ENCODE measurements at regions not wholly inside any gene's neighbourhood (a gene's known extent, or its start where the extent isn't known, plus 50 kb on each side); places are given as distances from the start of the nearest gene placed in this dataset.

DNA sequence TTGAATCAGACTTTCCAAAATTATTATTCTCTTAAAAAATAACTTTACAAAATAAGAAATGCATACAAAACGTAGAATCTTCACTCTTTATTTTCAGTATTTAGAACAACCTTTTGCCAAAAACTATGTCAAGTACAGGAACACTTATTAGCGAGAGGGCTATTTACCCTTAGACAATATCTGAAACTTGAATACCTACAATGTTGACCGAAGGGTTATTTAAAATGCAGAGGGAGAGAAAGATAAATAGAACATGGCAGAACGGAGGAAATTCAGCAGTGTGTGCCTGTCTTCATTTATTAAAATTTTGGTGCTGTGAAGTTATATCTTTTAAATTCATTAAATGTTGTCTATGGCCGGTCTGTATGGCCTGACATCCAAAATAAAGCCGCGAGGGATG, 198.8 kb downstream of the EFNB2 start:
- Histone ChIP-seq H3K27me3 (no peaks in the 10 kb centered on the region), H3K27ac (no peak overlapping the region), H3K4me3 (no peak overlapping the region), H3K36me3 (no peaks in the 10 kb centered on the region), H3K9me3 (ENCODE audit: low read depth) (no peaks in the 10 kb centered on the region), H3K4me1 (ENCODE audit: low read depth) (no peaks in the 10 kb centered on the region)
- TF ChIP-seq, protein P1, sequence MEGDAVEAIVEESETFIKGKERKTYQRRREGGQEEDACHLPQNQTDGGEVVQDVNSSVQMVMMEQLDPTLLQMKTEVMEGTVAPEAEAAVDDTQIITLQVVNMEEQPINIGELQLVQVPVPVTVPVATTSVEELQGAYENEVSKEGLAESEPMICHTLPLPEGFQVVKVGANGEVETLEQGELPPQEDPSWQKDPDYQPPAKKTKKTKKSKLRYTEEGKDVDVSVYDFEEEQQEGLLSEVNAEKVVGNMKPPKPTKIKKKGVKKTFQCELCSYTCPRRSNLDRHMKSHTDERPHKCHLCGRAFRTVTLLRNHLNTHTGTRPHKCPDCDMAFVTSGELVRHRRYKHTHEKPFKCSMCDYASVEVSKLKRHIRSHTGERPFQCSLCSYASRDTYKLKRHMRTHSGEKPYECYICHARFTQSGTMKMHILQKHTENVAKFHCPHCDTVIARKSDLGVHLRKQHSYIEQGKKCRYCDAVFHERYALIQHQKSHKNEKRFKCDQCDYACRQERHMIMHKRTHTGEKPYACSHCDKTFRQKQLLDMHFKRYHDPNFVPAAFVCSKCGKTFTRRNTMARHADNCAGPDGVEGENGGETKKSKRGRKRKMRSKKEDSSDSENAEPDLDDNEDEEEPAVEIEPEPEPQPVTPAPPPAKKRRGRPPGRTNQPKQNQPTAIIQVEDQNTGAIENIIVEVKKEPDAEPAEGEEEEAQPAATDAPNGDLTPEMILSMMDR (IDR thresholded peaks at IDR 0.05; ENCODE audit: low read depth, low read length): no peak
- DNase-seq (ENCODE audit: low read depth in 1 of 2, low spot score in 1 of 2): no peak

GRCh38 chr13:106332621-106333020, 202.8 kb downstream of the EFNB2 start:
- Histone ChIP-seq H3K4me1 (ENCODE audit: low read depth) (no peaks in the 10 kb centered on the region), H3K27me3 (no peaks in the 10 kb centered on the region), H3K4me3 (no peak overlapping the region), H3K9me3 (ENCODE audit: low read depth) (no peaks in the 10 kb centered on the region), H3K36me3 (no peaks in the 10 kb centered on the region), H3K27ac (no peak overlapping the region)
- TF ChIP-seq, protein P1 (IDR thresholded peaks at IDR 0.05; ENCODE audit: low read depth, low read length): no peak
- DNase-seq (ENCODE audit: low read depth in 1 of 2, low spot score in 1 of 2): no peak

GRCh38 chr13:106331116-106331515, 204.3 kb downstream of the EFNB2 start:
- TF ChIP-seq, protein P1 (IDR thresholded peaks at IDR 0.05; ENCODE audit: low read depth, low read length): no peak
- Histone ChIP-seq H3K4me1 (ENCODE audit: low read depth) (no peaks in the 10 kb centered on the region), H3K9me3 (ENCODE audit: low read depth) (no peaks in the 10 kb centered on the region), H3K4me3 (no peak overlapping the region), H3K27me3 (no peaks in the 10 kb centered on the region), H3K36me3 (no peaks in the 10 kb centered on the region), H3K27ac (no peak overlapping the region)
- no peak for DNase-seq (ENCODE audit: low read depth in 1 of 2, low spot score in 1 of 2)

DNA sequence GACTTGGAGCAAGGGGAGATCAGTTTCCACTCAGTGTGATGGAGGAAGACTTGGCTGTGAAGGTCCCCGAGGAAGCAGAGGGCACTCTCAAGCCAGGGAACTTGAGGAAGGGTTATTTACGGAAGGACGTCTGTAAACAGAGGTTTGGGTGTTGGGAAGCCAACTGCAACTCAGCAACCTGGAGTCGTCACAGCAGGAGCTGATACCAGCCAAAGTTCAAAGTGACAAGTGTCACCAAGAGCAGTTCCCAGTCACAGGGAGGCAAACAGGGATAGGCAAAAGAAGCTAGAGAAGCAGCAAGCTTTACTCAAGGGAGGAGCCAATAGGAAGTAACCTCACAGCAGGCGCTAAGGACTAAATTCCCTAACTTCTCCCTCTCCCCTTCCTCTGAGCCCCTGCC, 205.5 kb downstream of the EFNB2 start:
- H3K36me3 ChIP-seq: no peaks in the 10 kb centered on the region
- no peak for DNase-seq (ENCODE audit: low read depth in 1 of 2, low spot score in 1 of 2)
- no peak overlapping the region for H3K4me3 ChIP-seq
- TF ChIP-seq, protein P1 (IDR thresholded peaks at IDR 0.05; ENCODE audit: low read depth, low read length): no peak
- no peaks in the 10 kb centered on the region for H3K9me3 ChIP-seq (ENCODE audit: low read depth)
- H3K27ac ChIP-seq: no peak overlapping the region
- no peaks in the 10 kb centered on the region for H3K27me3 ChIP-seq
- H3K4me1 ChIP-seq (ENCODE audit: low read depth): no peaks in the 10 kb centered on the region

DNA sequence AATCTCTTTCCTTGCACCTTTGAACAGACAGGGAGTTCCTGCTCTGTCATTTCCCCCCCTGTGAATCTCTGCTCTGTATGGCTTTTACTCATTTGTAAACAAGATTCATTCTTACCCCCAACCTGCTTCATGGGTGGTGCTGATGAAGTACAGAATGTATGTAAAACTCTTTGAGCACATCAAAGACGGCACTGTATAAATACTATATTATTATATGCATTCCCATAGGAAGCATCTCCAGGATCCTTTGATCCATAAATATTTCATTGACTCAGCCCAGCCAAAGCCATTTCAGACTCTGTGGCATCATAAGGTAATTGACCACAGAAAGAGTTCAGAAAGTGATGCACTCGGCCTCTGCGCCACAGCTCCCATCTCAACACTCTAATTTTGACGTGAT, 208.7 kb downstream of the EFNB2 start:
- Histone ChIP-seq H3K27me3 (no peaks in the 10 kb centered on the region), H3K4me1 (ENCODE audit: low read depth) (no peaks in the 10 kb centered on the region), H3K4me3 (no peak overlapping the region), H3K27ac (no peak overlapping the region), H3K9me3 (ENCODE audit: low read depth) (no peaks in the 10 kb centered on the region), H3K36me3 (no peaks in the 10 kb centered on the region)
- TF ChIP-seq, protein P1 (IDR thresholded peaks at IDR 0.05; ENCODE audit: low read depth, low read length): no peak
- DNase-seq (ENCODE audit: low read depth in 1 of 2, low spot score in 1 of 2): no peak

DNA sequence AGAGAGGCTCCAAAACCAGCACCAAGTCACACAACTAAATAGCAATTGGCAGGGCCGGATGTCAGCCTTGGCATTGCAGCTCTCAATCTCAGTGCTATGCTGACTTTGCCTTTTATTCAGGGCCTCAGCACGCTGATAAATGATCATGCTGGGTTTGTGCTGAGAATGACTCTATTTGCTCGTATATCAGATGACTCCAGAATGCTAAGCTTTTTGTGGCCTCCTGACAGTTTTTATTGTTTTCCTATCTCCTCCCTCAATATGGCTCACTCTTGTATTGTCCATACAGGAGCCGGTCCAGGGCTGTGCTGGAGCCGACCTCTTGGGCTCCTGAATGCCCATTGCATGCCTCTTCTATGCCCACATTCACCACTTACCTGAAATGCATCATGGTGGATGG, 211.0 kb downstream of the EFNB2 start:
- H3K27ac ChIP-seq: no peak overlapping the region
- H3K27me3 ChIP-seq: no peaks in the 10 kb centered on the region
- no peaks in the 10 kb centered on the region for H3K9me3 ChIP-seq (ENCODE audit: low read depth)
- no peak overlapping the region for H3K4me3 ChIP-seq
- no peaks in the 10 kb centered on the region for H3K4me1 ChIP-seq (ENCODE audit: low read depth)
- TF ChIP-seq, protein P1 (IDR thresholded peaks at IDR 0.05; ENCODE audit: low read depth, low read length): no peak
- H3K36me3 ChIP-seq: no peaks in the 10 kb centered on the region
- DNase-seq (ENCODE audit: low read depth in 1 of 2, low spot score in 1 of 2): no peak

Data from cardiac muscle cell (in vitro differentiated cells and primary cell).